Nephron (organoid): ENCODE measurements at regions not wholly inside any gene's neighbourhood (a gene's known extent, or its start where the extent isn't known, plus 50 kb on each side); places are given as distances from the start of the nearest gene placed in this dataset.

ENCODE experiments used
- H3K27ac Mint-ChIP-seq, 3 experiments: 2 replicates each; pipeline ENCODE4 v1.8.0; 2020; ENCODE audit warnings: mixed read lengths in 3 of 3, mild to moderate bottlenecking in 2 of 3, moderate library complexity in 1 of 3
- H3K27me3 Mint-ChIP-seq: 2 replicates; pipeline ENCODE4 v1.8.0; 2021; ENCODE audit warnings: low read depth, mild to moderate bottlenecking, moderate library complexity, mixed read lengths
- H3K36me3 Mint-ChIP-seq: 2 replicates; pipeline ENCODE4 v1.8.0; 2020; ENCODE audit warnings: low read depth, mixed read lengths
- H3K4me1 Mint-ChIP-seq: 2 replicates; pipeline ENCODE4 v1.8.0; 2020; ENCODE audit warnings: mixed read lengths
- H3K4me3 Mint-ChIP-seq, 3 experiments: 2 replicates each; pipeline ENCODE4 v1.8.0; 2020; ENCODE audit warnings: mild to moderate bottlenecking in 3 of 3, mixed read lengths in 3 of 3, moderate library complexity in 2 of 3
- H3K9me3 Mint-ChIP-seq: 2 replicates; pipeline ENCODE4 v1.8.0; 2020; ENCODE audit warnings: mixed read lengths
- TF ChIP-seq, protein P1 (sequence below), 3 experiments: fragments of 200-600 bp; sonication (generic); IDR thresholded peaks; one replicate each; pipeline ENCODE4 v1.5.0; 2021; ENCODE audit warnings: antibody characterized with exemption in 3 of 3; ENCODE audit not compliant: unreplicated experiment in 3 of 3

DNA sequence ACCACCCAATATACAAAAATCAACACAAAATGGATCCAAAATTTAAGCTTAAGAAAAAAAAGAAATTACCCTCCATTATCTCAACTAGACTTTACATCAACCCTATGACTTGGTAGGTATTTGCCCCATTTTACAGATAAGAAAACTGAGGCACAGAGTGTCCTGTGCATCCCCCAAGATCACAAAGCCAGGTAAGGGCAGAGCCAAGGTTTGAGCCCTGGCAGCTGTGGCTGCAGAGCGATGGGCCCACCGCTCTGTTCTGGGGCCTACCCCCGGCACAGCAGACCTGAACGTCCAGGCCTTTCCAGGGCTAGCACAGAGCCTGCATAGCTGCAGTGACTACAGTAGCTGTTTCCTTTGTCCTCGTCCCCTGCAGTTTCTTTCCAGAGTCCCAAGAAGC, 417.6 kb downstream of the SOX9 start:
- Mint-ChIP-seq H3K4me3 (no peak overlapping the region), H3K4me1 (peaks cover 12% of the 10 kb centered on the region), H3K36me3 (peaks cover 8% of the 10 kb centered on the region), H3K9me3 (peaks cover 14% of the 10 kb centered on the region), H3K27me3 (peaks cover 46% of the 10 kb centered on the region), H3K27ac (no peak overlapping the region)
- TF ChIP-seq, protein P1, sequence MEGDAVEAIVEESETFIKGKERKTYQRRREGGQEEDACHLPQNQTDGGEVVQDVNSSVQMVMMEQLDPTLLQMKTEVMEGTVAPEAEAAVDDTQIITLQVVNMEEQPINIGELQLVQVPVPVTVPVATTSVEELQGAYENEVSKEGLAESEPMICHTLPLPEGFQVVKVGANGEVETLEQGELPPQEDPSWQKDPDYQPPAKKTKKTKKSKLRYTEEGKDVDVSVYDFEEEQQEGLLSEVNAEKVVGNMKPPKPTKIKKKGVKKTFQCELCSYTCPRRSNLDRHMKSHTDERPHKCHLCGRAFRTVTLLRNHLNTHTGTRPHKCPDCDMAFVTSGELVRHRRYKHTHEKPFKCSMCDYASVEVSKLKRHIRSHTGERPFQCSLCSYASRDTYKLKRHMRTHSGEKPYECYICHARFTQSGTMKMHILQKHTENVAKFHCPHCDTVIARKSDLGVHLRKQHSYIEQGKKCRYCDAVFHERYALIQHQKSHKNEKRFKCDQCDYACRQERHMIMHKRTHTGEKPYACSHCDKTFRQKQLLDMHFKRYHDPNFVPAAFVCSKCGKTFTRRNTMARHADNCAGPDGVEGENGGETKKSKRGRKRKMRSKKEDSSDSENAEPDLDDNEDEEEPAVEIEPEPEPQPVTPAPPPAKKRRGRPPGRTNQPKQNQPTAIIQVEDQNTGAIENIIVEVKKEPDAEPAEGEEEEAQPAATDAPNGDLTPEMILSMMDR (IDR thresholded peaks at IDR 0.05; ENCODE audit: unreplicated experiment in 3 of 3): no peak

- peak overlapping the region; percentile 65 to 77 (median 76) for H3K27ac Mint-ChIP-seq
These were observed 418.1 kb downstream of the SOX9 start for GRCh38 chr17:72538901-72539352.

GRCh38 chr17:72539981-72540897, 419.4 kb downstream of the SOX9 start:
- H3K4me3 Mint-ChIP-seq: peak overlapping the region; percentile 67 to 69 (median 68)
- H3K9me3 Mint-ChIP-seq: peaks cover 9% of the 10 kb centered on the region
- H3K4me1 Mint-ChIP-seq: peaks cover 12% of the 10 kb centered on the region
- peak overlapping the region; percentile 51 to 76 (median 65) for H3K27ac Mint-ChIP-seq
- peaks cover 4% of the 10 kb centered on the region for H3K36me3 Mint-ChIP-seq
- TF ChIP-seq, protein P1 (IDR thresholded peaks at IDR 0.05; ENCODE audit: unreplicated experiment in 3 of 3): peak; percentile 82 to 86 (median 82)
- H3K27me3 Mint-ChIP-seq: peaks cover 49% of the 10 kb centered on the region

More at GRCh38 chr17:72538901-72539352, 418.1 kb downstream of the SOX9 start:
- TF ChIP-seq, protein P1 (IDR thresholded peaks at IDR 0.05; ENCODE audit: unreplicated experiment in 3 of 3): no peak
- peak overlapping the region in 1 of 3 experiments; percentile 35 for H3K4me3 Mint-ChIP-seq
- peaks cover 17% of the 10 kb centered on the region for H3K9me3 Mint-ChIP-seq
- peaks cover 49% of the 10 kb centered on the region for H3K27me3 Mint-ChIP-seq
- peaks cover 12% of the 10 kb centered on the region for H3K4me1 Mint-ChIP-seq
- H3K36me3 Mint-ChIP-seq: peaks cover 8% of the 10 kb centered on the region

DNA sequence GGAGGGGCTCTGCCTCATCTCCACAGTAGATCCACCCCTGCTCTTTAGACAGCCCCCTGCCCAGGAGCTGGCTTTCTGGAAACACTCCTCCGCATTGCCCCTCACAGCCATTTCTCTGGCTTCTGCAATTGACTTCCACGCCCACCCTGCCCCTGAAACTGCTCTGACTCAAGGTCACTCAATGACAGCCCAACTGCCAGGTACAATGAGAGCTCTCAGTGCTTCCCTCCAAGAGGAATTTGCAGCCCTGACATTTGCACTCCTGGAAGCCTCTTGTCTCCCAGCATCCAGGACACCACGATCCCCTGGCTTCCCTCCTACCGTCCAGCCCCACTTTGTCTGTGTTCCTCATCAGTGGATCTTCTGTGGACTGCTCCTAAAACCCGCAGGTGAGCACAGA, 421.5 kb downstream of the SOX9 start:
- H3K27ac Mint-ChIP-seq: no peak overlapping the region
- peaks cover 12% of the 10 kb centered on the region for H3K4me1 Mint-ChIP-seq
- H3K27me3 Mint-ChIP-seq: peaks cover 33% of the 10 kb centered on the region
- H3K4me3 Mint-ChIP-seq: no peak overlapping the region
- peaks cover 4% of the 10 kb centered on the region for H3K36me3 Mint-ChIP-seq
- TF ChIP-seq, protein P1 (IDR thresholded peaks at IDR 0.05; ENCODE audit: unreplicated experiment in 3 of 3): no peak
- peaks cover 12% of the 10 kb centered on the region for H3K9me3 Mint-ChIP-seq

DNA sequence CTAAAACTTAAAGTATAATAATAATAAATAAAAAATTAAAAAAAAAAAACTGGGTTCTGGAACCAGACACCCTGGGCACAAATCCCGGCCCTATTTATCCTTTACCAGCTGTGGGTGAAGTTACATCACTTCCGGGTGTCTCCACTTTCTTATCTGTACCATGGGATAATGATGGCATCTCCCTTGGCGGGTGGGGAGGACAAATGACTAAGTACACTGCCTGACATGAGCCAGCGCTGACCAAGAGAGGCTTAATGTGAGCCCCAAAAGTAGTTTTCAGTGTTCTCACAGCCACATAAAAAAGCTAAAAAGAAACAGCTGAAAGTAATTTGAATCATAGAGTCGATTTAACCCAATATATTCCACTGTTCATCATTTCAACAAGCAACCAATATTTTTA, 424.9 kb downstream of the SOX9 start:
- no peak overlapping the region for H3K27ac Mint-ChIP-seq
- H3K27me3 Mint-ChIP-seq: peaks cover 31% of the 10 kb centered on the region
- H3K4me1 Mint-ChIP-seq: no peaks in the 10 kb centered on the region
- peaks cover 17% of the 10 kb centered on the region for H3K9me3 Mint-ChIP-seq
- TF ChIP-seq, protein P1 (IDR thresholded peaks at IDR 0.05; ENCODE audit: unreplicated experiment in 3 of 3): no peak
- no peak overlapping the region for H3K4me3 Mint-ChIP-seq
- H3K36me3 Mint-ChIP-seq: peaks cover 4% of the 10 kb centered on the region
